Activated CD4-positive, alpha-beta T cell treated with anti-CD3 and anti-CD28 coated beads for 4 hours (primary cell): ENCODE measurements at regions not wholly inside any gene's neighbourhood (a gene's known extent, or its start where the extent isn't known, plus 50 kb on each side); places are given as distances from the start of the nearest gene placed in this dataset.
"Not testable (repeated sequence)": the region's sequence is repeated elsewhere in the genome, so short reads cannot be mapped to it uniquely, and the experiment has no call there.

Source experiments
- DNase-seq, 2 donors: peaks; one replicate each; pipeline ENCODE4 v3.0.0-alpha.2; 2020

- no peak for DNase-seq
Observed at GRCh38 chr3:153269730-153270129, 107.7 kb downstream of the RAP2B start.

- no peak for DNase-seq
Observed at GRCh38 chr3:153273217-153273616, 111.2 kb downstream of the RAP2B start.

GRCh38 chr3:153273767-153274435 lies 111.9 kb downstream of the RAP2B start:
- DNase-seq: no peak

- no peak for DNase-seq
Observed at GRCh38 chr3:153274561-153274960, 112.5 kb downstream of the RAP2B start.

GRCh38 chr3:153275514-153275913 lies 113.5 kb downstream of the RAP2B start:
- DNase-seq: no peak

- DNase-seq: no peak
Observed at GRCh38 chr3:153277029-153277428, 115.0 kb downstream of the RAP2B start.

- not testable (repeated sequence) for DNase-seq
Observed at GRCh38 chr3:153281236-153281997, 119.4 kb downstream of the RAP2B start.

- DNase-seq: no peak
Observed at GRCh38 chr3:153282355-153282754, 120.3 kb downstream of the RAP2B start.

- DNase-seq: peak; percentile 29 to 46
Observed at GRCh38 chr3:153284282-153284938, 122.4 kb downstream of the RAP2B start.

GRCh38 chr3:153285194-153285641 lies 123.2 kb downstream of the RAP2B start:
- no peak for DNase-seq

GRCh38 chr3:153285982-153286381 lies 124.0 kb downstream of the RAP2B start:
- DNase-seq: no peak

- DNase-seq: no peak
Observed at GRCh38 chr3:153287017-153287416, 125.0 kb downstream of the RAP2B start.

GRCh38 chr3:153289334-153289808 lies 127.3 kb downstream of the RAP2B start:
- no peak for DNase-seq

- peak in 1 of 2 donors; percentile 9 for DNase-seq
Observed at GRCh38 chr3:153290268-153291015, 128.4 kb downstream of the RAP2B start.

GRCh38 chr3:153291059-153291685 lies 129.1 kb downstream of the RAP2B start:
- DNase-seq: peak in 1 of 2 donors; percentile 14

GRCh38 chr3:153293265-153293664 lies 131.2 kb downstream of the RAP2B start:
- DNase-seq: no peak

GRCh38 chr3:153295901-153296300 lies 133.9 kb downstream of the RAP2B start:
- no peak for DNase-seq

- no peak for DNase-seq
Observed at GRCh38 chr3:153305189-153305588, 143.2 kb downstream of the RAP2B start.

- no peak for DNase-seq
Observed at GRCh38 chr3:153311541-153311940, 149.5 kb downstream of the RAP2B start.

- DNase-seq: no peak
Observed at GRCh38 chr3:153313302-153313965, 151.4 kb downstream of the RAP2B start.

GRCh38 chr3:153314038-153314437 lies 152.0 kb downstream of the RAP2B start:
- DNase-seq: no peak

- no peak for DNase-seq
Observed at GRCh38 chr3:153315781-153316180, 153.8 kb downstream of the RAP2B start.
